ENCODE measurements at regions not wholly inside any gene's neighbourhood (a gene's known extent, or its start where the extent isn't known, plus 50 kb on each side); places are given as distances from the start of the nearest gene placed in this dataset.
"Not testable (repeated sequence)": the region's sequence is repeated elsewhere in the genome, so short reads cannot be mapped to it uniquely, and the experiment has no call there.

- POLR2A ChIA-PET = no interaction called here
- CTCF ChIA-PET = no interaction called here
These were observed 386.0 kb upstream of the MAN1A1 start for GRCh38 chr6:119735530-119735929.

GRCh38 chr6:119734227-119734626 is 384.7 kb upstream of the MAN1A1 start:
- CTCF ChIA-PET = interaction anchor here (1.1 to 1.3 kb wide), 2 partner anchors 11 to 14 kb away, joined by 3 to 5 read pairs; no protein-coding TSS in a partner anchor
- DNase-seq (ENCODE audit: extremely low spot score) = no peak

More at GRCh38 chr6:119735530-119735929, 386.0 kb upstream of the MAN1A1 start:
- TF ChIP-seq CTCF (IDR thresholded peaks at IDR 0.05; ENCODE audit: control extremely low read depth, extremely low read depth, low read depth, missing control alignments) = no peak
- no peak for DNase-seq (ENCODE audit: extremely low spot score)

GRCh38 chr6:119728935-119729334 is 379.4 kb upstream of the MAN1A1 start:
- no peak for TF ChIP-seq CTCF (IDR thresholded peaks at IDR 0.05; ENCODE audit: control extremely low read depth, extremely low read depth, low read depth, missing control alignments)
- ChIA-PET POLR2A (no interaction called here), CTCF (interaction anchor here (1.0 to 1.6 kb wide), 2 partner anchors 10 to 13 kb away, joined by 3 to 7 read pairs; no protein-coding TSS in a partner anchor)
- DNase-seq (ENCODE audit: extremely low spot score) = no peak

More at GRCh38 chr6:119734227-119734626, 384.7 kb upstream of the MAN1A1 start:
- POLR2A ChIA-PET = no interaction called here
- TF ChIP-seq CTCF (IDR thresholded peaks at IDR 0.05; ENCODE audit: control extremely low read depth, extremely low read depth, low read depth, missing control alignments) = no peak

GRCh38 chr6:119728220-119728750 is 378.7 kb upstream of the MAN1A1 start:
- CTCF ChIA-PET = interaction anchor here (0.9 to 1.6 kb wide), 4 partner anchors 10 to 394 kb away, joined by 3 to 7 read pairs (median 4); no protein-coding TSS in a partner anchor
- POLR2A ChIA-PET = no interaction called here
- no peak for TF ChIP-seq CTCF (IDR thresholded peaks at IDR 0.05; ENCODE audit: control extremely low read depth, extremely low read depth, low read depth, missing control alignments)
- DNase-seq (ENCODE audit: extremely low spot score) = no peak

- no peak for TF ChIP-seq CTCF (IDR thresholded peaks at IDR 0.05; ENCODE audit: control extremely low read depth, extremely low read depth, low read depth, missing control alignments)
- CTCF ChIA-PET = interaction anchor here (0.9 to 1.6 kb wide), 5 partner anchors 10 to 393 kb away, joined by 3 to 7 read pairs (median 3); no protein-coding TSS in a partner anchor
- DNase-seq (ENCODE audit: extremely low spot score) = no peak
- POLR2A ChIA-PET = no interaction called here
These were observed 378.1 kb upstream of the MAN1A1 start for GRCh38 chr6:119727504-119728219.

GRCh38 chr6:119726912-119727311 is 377.4 kb upstream of the MAN1A1 start:
- DNase-seq (ENCODE audit: extremely low spot score); POLR2A ChIA-PET: not testable (repeated sequence)
- CTCF ChIA-PET = interaction anchor here (1.1 to 1.6 kb wide), 2 partner anchors 9 to 251 kb away, joined by 3 to 4 read pairs; no protein-coding TSS in a partner anchor

- POLR2A ChIA-PET = no interaction called here
- CTCF ChIA-PET = no interaction called here
- TF ChIP-seq CTCF (IDR thresholded peaks at IDR 0.05; ENCODE audit: control extremely low read depth, extremely low read depth, low read depth, missing control alignments) = no peak
- DNase-seq (ENCODE audit: extremely low spot score) = no peak
These were observed 376.5 kb upstream of the MAN1A1 start for GRCh38 chr6:119726086-119726485.

Measured in GM10248 (cell line).